ENCODE measurements at regions not wholly inside any gene's neighbourhood (a gene's known extent, or its start where the extent isn't known, plus 50 kb on each side); places are given as distances from the start of the nearest gene placed in this dataset.

DNA sequence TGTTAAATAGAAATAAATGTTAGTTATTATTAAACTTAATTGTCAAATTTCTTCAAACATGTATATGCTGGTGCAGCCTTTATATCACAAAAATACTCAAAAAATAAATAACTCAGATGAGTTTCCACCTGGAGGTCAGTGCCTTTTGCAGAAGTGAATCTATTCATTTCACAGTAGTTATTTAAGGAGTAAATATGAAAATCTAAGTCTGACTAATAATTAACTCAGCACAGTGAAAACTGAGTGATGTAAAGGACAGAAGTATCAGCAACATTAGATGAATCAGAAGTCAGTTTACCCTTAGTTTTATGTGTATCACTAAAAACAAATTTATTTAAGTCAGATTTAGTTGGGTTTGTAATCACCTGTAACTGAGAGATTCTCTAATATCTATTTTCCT is 2135.4 kb downstream of the MRPL39 start:
- no peak for DNase-seq (ENCODE audit: low read depth in 2 of 2)

DNA sequence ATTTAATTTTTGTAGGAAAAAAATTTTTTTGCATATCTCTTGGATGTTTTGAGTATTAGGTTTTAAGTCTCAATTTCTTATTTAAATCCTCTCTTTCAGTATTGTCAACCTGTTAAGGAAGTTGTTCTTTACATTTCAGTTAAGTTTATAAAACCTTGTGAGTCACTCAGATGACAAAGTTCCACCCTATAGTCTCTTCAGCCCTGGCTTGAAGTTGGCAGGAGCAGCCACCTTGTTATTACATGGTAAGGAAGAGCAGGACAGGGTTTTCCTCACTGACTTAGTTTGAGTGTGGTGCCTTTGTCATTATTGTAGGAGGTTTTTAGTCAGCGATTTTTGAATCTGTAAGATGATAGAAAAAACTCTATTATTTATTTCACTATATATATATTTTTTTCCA is 2143.9 kb downstream of the MRPL39 start:
- no peak for DNase-seq (ENCODE audit: low read depth in 2 of 2)

DNA sequence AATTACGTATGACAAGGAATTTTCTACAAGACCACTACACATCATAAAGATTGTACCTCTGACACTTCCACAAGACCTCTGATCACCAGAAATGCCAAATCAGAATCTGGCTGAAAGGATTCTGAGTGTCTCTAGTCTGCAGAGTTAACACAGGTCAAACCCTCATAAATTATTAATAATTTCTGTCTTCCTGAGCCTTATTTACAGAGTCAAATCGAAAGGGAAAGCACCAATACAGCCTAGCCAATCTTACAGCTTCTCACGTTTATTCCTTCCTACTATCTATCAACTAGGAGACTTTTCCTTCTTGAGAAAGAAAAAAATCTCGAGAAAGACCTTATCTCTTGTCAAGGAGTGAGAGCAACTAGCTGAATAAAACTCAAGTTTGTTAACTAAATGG is 2151.6 kb downstream of the MRPL39 start:
- DNase-seq (ENCODE audit: low read depth in 2 of 2) = no peak

DNA sequence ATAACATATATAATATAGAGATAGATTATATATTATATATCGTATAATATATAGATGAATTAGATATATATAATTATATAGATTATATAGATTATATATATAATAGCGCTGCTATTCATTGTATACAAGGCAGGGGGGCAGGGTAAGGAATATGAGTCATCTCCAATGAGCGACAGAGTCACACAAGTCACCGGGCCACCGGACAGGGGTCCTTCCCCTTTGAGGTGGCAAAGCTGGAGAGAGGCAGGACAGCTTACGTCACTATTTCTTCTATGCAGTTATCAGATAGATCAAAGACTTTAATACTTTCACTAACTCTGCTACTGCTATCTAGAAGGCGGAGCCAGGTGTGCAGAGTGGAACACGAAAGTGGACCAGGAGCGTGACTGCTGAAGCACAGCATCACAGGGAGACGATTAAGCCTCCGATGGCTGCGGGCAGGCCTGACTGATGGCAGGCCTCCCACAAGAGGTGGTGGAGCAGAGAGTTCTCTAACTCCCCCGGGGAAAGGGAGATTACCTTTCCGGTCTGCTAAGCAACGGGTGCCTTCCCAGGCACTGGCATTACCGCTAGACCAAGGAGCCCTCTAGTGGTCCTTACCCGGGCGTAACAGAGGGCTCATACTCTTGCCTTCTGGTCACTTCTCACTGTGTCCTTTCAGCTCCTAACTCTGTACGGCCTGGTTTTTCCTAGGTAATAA is 2154.7 kb downstream of the MRPL39 start:
- no peak for DNase-seq (ENCODE audit: low read depth in 2 of 2)

DNA sequence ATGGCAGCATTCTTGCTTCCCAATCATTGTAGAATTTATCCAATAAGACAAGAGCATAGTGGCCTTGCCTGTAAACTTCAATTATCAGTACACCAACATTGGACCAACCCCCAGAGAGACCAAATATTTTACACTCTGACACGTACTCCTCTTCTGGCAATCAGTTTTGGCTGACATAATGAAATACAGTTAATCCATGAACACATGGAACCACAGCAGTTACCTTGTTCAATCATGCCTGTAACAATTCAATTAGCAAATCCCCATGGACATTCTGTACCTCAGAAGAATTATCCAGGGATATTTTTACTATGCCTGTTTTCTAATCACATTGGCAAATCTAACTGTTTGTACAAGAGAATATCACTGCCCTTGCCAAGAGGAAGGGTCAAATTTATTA is 2162.0 kb downstream of the MRPL39 start:
- no peak for DNase-seq (ENCODE audit: low read depth in 2 of 2)

DNA sequence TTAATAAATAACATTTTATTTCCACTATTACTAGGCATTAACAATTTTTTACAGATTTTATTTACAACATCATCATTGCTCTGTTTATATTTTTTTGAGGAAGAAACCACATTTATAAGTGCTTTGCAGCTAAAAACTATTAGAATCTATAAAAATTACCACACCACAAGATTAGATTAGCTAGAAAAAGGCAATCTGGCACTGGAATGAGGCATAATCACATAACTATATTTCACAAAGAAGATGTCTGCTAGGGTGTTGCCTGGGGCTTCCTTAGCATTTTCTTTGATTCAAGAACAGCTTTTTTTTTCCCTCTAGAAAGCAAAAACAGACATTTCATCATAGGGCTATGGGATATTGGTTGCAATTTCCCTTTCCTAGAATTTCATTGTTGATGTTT is 2169.2 kb downstream of the MRPL39 start:
- no peak for DNase-seq (ENCODE audit: low read depth in 2 of 2)

DNA sequence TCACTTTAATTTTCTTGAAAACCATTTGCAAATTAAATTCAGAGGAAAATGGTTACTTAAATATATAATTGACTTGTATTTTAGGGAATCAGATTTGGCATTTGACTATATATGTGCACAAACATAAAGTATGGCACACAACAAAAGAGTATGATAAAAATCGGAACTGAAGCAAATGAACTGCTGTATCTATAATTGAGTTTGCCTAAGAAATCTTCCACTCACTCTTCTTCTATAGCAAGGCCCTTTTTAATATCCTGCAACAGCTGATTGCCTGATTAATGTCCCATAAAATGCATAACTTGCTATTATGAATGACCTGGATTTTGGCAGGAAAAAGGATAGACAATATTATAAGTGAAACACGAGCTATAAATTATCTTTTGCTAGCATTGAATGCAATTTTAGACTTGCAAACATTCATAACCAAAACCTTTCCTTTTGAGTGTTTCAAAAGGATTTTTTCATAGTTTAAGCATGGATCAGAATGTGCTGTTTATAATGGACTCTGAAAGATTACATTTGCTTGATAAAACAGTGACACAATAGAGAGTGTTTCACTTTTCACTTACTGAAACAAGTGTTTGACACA is 2204.3 kb downstream of the MRPL39 start:
- DNase-seq (ENCODE audit: low read depth in 2 of 2) = no peak

DNA sequence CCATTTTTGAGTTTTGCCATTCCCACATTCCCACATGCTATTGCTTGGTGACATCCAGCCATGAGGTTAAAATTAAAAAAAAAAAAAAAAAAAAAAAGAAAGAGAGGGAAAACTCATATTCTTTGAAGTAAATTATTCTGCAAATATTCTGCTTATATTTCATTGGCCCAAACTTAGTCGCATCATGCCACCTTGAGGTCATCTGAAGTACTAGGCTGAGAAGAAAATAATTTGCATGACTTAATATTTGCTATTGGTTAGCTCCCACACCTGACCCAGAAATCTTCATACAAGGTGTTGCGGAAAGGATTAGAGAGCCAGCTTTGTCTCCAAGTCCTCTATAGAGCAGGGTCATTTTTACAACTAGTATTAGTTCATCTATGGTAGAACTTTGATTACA is 2206.0 kb downstream of the MRPL39 start:
- no peak for DNase-seq (ENCODE audit: low read depth in 2 of 2)

DNA sequence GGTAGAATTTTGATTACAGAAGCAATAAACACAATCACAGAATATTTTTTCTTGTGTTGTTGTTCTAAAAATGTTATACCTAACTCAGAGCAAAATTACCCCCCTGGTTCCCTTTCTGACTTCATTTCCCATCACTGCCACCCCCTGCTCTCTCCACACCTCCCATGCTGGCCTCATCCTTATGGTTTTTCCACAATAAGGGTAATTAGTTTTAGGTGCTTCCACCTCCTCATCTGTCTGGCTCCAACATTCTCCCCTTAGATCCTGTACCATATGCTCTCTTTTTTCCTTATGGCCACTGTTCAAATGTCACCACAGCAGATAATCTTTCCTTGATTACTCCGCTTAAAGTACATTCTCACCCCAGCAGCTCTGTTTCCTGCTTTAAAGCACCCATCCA is 2208.6 kb downstream of the MRPL39 start:
- DNase-seq (ENCODE audit: low read depth in 2 of 2) = no peak

DNA sequence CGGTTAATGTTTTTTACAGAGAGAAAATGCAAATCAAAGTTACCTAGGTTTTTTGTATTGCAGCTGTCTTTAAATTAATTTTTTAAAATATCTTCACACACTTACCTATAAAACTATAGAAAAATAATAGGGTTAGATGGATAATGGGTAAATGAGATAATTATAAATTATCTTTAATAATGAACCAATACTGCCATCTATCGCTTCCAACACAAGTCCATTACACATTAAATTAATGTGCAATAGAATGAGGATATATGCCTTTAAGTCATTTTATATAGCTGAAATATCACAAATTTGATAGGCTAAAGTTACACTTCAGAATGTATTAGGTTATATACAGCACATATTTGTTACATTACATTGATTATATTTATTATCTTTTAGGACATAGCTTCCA is 2212.8 kb downstream of the MRPL39 start:
- DNase-seq (ENCODE audit: low read depth in 2 of 2) = no peak

DNA sequence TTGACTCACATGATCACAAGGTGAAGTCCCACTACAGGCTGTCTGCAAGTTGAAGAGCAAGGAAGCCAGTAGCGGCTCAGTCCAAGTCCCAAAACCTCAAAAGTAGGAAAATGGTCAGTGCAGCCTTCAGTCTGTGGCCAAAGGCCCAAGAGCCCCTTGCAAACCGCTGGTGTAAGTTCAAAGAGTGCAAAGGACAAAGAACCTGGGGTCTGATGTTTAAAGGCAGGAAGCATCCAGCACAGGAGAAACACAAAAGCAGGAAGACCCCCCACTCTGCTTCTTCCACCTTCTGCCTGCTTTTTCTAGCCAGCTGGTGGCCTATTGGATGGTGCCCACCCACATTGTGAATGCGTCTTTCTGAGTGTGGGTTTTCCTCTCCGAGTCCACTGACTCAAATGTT is 2222.6 kb downstream of the MRPL39 start:
- no peak for DNase-seq (ENCODE audit: low read depth in 2 of 2)

DNA sequence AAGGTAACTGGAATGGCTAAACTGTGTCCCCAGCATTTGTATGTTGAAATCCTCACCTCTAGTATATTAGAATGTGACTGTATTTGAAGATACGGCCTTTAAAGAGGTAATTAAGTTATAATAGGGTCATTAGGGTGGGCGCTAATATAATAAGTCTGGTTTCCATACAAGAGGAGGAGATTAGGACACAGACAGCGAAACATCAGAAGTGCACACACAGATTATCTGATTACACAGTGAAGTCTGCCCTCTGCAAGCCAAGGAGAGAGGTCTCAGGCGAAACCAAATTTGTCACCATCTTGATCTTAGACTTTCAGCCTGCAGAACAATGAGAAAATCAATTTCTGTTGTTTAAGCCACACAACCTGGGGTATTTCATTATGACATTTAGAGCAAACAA is 2233.1 kb downstream of the MRPL39 start:
- DNase-seq (ENCODE audit: low read depth in 2 of 2) = no peak

DNA sequence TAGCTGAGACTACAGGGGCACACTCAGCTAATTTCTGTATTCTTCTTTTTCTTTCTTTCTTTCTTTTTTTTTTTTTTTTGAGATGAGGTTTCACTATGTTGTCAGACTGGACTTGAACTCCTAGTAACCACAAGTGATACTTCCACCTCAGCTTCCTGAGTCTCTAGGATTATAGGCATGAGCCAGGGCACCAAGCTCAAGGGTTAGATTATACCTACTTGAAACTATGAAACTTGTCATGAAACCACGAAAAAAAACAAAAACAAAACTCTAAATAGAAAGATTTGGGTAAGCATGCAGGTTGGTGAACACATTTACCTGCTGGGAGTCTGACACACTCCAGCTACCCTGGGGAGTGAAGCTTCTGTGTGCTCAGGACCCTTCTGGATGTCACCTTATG is 2250.4 kb downstream of the MRPL39 start:
- no peak for DNase-seq (ENCODE audit: low read depth in 2 of 2)

DNA sequence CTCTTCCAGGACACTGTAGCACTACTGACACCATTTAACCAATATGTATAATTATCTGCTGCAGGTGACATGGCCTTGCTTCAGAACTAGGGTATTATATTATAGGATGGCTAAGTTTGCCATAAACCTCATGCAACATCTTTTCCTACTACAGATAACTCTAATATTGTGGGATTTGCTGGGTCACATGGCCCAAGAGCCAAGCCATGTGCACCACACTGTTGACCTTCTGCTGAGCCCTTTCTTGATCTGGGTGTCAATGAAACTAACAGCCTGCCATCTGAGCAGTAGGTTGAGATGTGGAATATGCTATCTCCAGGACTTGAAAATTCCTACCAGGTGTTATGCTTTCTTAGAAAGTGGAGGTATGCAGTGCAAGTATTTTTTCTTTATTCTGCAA is 2291.1 kb downstream of the MRPL39 start:
- no peak for DNase-seq (ENCODE audit: low read depth in 2 of 2)

DNA sequence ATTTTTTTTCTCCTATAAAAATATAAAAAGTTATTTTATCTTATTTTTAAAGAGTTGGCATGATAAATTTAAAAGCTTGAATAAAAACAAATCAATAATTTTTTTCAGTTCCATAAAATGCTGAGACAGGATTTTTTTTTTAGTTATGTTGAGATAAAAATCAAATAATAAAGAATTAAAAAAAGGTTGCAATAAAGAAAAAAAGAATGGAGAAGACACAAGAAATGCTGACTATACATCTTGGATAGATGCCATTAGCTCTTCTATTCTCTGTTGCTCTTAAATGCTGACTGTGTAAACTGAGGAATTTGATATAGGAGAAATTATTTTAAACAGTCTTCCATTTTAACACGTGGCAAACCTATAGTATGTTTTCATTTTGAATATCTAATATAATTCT is 2298.5 kb downstream of the MRPL39 start:
- no peak for DNase-seq (ENCODE audit: low read depth in 2 of 2)

DNA sequence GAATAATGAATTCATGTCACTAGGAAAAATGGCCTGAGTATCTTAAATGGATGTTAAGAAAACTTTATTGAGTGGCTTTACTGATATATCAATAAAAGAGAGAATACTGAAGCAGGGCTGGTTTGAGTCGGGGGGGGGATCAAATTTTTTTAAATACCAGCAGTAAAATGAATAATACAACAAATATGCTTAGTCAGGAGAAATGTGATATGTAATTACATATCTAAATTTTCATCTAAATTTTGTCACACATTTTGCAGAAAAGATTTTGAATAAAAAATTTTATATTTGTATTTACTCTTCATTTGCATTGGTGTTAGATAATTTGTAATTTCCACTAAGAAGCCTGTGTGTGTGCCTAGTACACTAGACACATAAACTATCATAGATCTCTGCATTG is 2300.2 kb downstream of the MRPL39 start:
- DNase-seq (ENCODE audit: low read depth in 2 of 2) = no peak

DNA sequence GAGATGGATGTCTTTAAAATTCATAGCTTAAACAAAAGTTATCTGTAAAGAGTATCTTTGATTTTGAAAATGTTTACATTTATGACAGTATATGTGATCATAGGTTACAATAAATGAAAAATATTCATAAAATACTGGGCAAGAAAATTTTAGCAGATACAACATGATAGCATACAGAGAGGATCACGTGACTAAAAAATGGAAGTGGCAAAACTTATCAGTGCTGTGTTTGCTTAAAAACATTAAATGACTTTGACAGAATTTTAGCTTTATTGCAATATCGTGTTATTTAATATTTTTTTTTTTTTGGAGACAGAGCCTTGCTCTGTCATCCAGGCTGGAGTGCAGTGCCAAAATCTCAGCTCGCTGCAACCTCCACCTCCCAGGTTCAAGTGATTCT is 2294.1 kb downstream of the NCAM2 start:
- no peak for DNase-seq (ENCODE audit: low read depth in 2 of 2)

DNA sequence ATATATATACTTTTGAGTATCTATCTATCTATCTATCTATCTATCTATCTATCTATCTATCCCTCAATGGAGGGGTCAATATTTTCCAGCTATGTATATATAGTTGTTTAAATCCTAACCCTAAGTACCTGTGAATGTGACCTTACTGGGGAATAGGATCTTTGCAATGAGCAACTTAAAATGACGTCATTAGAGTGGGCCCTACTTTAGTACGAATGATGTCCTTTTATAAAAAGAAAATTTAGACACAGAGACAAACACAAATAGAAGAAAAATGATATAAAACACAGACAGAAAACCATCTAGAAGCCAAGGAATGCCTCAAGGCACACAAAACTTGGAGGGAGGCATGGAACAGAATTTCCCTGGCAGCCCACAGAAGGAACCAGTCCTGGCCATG is 2283.7 kb downstream of the NCAM2 start:
- no peak for DNase-seq (ENCODE audit: low read depth in 2 of 2)

DNA sequence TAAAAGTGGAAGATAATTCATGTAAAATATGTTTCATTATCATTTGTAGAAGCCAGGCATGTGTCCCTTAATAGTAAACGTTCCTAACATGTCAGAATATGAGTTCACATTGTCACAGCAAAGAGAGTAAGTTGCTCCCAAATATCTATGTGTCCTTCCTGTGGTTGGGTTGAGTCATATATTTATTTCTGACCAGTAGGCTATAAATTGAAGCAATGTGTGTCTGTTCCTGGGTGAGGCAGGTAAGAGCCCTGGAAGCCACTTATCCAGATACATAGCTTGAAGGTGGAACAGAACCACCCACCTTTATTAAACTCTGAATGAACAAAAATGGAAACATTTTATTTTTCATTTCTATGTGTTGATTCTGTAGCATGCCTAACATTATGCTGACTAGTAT is 2251.6 kb downstream of the NCAM2 start:
- no peak for DNase-seq (ENCODE audit: low read depth in 2 of 2)

DNA sequence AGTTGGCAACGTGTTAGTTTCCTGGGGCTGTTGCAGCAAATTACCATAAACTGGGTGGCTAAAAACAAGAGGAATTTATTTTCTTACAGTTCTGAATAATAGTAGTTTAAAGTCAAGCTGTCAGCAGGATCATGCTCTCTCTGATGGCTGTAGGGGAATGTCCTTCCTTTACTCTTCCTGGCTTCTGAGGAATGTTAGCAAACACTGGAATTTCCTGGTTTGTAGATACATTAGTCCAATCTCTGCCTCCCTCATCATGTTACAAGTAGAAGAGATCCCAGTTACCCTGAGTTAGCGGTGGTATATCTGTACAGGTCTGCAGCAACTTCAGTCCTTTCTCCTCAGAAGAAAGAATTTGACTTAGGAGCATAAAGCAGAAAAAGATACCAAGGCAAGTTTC is 2249.1 kb downstream of the NCAM2 start:
- no peak for DNase-seq (ENCODE audit: low read depth in 2 of 2)

DNA sequence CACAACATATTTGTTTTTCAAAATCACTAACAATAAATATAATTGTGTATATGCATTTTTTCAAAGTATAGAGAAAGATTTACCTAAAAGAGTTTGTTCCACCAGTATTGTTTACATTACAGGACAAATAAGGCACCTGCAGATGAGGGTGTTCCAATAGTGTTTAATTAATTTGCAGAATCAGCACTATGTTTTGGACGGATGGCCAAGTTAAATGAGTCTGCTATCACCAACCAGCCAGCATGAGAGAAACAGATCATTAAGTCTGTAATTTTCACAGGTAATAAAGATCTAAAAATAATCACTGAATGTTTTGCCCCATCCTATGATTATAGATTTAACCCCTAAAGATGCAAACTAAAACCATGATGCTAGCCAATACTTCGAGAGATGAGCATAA is 2247.0 kb downstream of the NCAM2 start:
- DNase-seq (ENCODE audit: low read depth in 2 of 2) = no peak

DNA sequence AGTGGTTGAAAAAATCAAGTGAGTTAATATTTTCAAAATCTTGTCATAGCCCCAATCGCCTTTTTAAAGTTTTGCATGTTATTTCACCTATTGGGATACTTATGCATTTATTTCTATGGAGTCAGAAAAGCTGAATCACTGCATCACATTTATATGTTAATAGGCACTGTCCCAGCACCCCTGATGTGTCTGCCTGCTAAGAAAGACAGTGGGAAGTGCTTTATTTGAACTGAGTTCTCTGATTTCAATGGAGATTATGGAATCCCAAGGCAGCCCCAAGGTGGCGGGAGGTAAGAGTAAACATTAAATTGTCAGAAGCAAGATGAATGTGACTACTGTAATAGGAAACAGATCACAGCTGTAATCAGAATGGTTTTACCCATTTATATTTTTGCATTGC is 2225.7 kb downstream of the NCAM2 start:
- no peak for DNase-seq (ENCODE audit: low read depth in 2 of 2)

DNA sequence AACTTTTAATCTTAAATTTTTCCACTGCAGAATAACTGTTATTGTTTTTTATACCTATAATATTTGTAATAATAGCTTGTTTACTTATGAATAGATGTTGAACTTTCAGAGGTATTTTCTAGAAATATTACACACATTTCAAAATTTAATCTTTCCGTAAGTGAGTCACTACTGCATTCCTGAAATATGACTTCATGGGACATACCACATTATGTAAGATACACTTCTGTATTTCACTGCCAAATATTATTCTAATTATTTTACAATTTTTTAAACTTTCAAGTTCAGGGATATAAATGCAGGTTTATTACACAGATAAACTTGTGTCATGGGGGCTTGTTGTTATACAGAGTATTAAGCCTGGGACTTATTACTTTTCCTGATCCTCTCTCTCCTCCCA is 2220.5 kb downstream of the NCAM2 start:
- DNase-seq (ENCODE audit: low read depth in 2 of 2) = no peak

DNA sequence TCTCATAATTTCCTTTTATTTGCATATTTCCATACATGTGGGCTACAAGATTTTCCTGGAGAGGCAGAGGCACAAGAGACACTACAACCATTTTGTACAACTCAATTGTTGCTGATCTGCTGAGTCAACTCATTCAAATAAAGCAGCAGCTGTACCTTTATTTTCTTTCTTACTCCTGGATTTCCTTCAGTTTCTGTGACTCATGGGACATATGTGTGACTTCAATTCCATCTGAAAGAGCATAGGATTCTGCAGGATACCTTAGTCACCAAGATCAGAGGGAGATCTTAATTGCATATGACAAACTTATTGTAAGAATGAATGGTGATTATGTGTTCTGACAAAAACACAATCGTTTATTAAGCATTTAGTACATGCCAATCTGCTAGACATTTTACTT is 2219.4 kb downstream of the NCAM2 start:
- DNase-seq (ENCODE audit: low read depth in 2 of 2) = no peak

Data from stimulated activated CD8-positive, alpha-beta memory T cell treated with anti-CD3 and anti-CD28 coated beads, Interleukin-15, amount 100 ng/mL, for 48 hours (primary cell).